H9 (cell line): ENCODE measurements at regions not wholly inside any gene's neighbourhood (a gene's known extent, or its start where the extent isn't known, plus 50 kb on each side); places are given as distances from the start of the nearest gene placed in this dataset.

Source experiments
- DNase-seq: peaks from one replicate; pipeline ENCODE4 v3.0.0-alpha.2; 2017
- H2AFZ ChIP-seq: one replicate; pipeline ENCODE4 v1.6.1; 2013; ENCODE audit warnings: mild to moderate bottlenecking, low read length, control low read depth, moderate library complexity
- H2AK5ac ChIP-seq: 2 replicates; pipeline ENCODE4 v1.6.1; 2013; ENCODE audit warnings: low read length, control low read depth, mixed read lengths; ENCODE audit not compliant: insufficient read length
- H2BK120ac ChIP-seq: one replicate; pipeline ENCODE4 v1.6.1; 2013; ENCODE audit warnings: low read depth, mild to moderate bottlenecking, low read length, control low read depth, inconsistent platforms; ENCODE audit not compliant: poor library complexity, severe bottlenecking
- H2BK12ac ChIP-seq: 2 replicates; pipeline ENCODE4 v1.6.1; 2013; ENCODE audit warnings: low read length, control low read depth, mixed read lengths, low read depth; ENCODE audit not compliant: insufficient read length
- H2BK15ac ChIP-seq: 2 replicates; pipeline ENCODE4 v1.6.1; 2013; ENCODE audit warnings: low read depth, low read length, control low read depth
- H2BK20ac ChIP-seq: one replicate; pipeline ENCODE4 v1.6.1; 2013; ENCODE audit warnings: low read depth, mild to moderate bottlenecking, low read length, control low read depth, inconsistent platforms; ENCODE audit not compliant: poor library complexity, severe bottlenecking
- H2BK5ac ChIP-seq: 2 replicates; pipeline ENCODE4 v1.6.1; 2013; ENCODE audit warnings: low read length, control low read depth, mixed read lengths; ENCODE audit not compliant: insufficient read length
- H3K14ac ChIP-seq: 2 replicates; pipeline ENCODE4 v1.6.1; 2013; ENCODE audit warnings: low read length, control low read depth; ENCODE audit not compliant: insufficient read depth
- H3K18ac ChIP-seq: 2 replicates; pipeline ENCODE4 v1.6.1; 2013; ENCODE audit warnings: low read depth, mild to moderate bottlenecking, mixed read lengths, low read length, control low read depth; ENCODE audit not compliant: insufficient read length
- H3K23ac ChIP-seq: 2 replicates; pipeline ENCODE4 v1.6.1; 2013; ENCODE audit warnings: low read length, control low read depth, mixed read lengths, low read depth; ENCODE audit not compliant: insufficient read length
- H3K23me2 ChIP-seq: 2 replicates; pipeline ENCODE4 v1.6.1; 2013; ENCODE audit warnings: low read depth, mild to moderate bottlenecking, mixed read lengths, low read length, control low read depth; ENCODE audit not compliant: insufficient read length, poor library complexity, severe bottlenecking
- H3K27ac ChIP-seq: 2 replicates; pipeline ENCODE4 v1.5.1; 2013; ENCODE audit warnings: low read length, control low read depth, mixed read lengths, low read depth; ENCODE audit not compliant: insufficient read length
- H3K27me3 ChIP-seq: 2 replicates; pipeline ENCODE4 v1.6.1; 2013; ENCODE audit warnings: low read length, control low read depth, inconsistent platforms; ENCODE audit not compliant: insufficient read depth
- H3K4ac ChIP-seq: 2 replicates; pipeline ENCODE4 v1.6.1; 2013; ENCODE audit warnings: low read depth, mild to moderate bottlenecking, control low read depth, inconsistent platforms, low read length, moderate library complexity
- H3K4me1 ChIP-seq: 2 replicates; pipeline ENCODE4 v1.6.1; 2013; ENCODE audit warnings: low read length, control low read depth, inconsistent platforms; ENCODE audit not compliant: insufficient read depth
- H3K4me2 ChIP-seq: 2 replicates; pipeline ENCODE4 v1.6.1; 2013; ENCODE audit warnings: low read length, control low read depth, mixed read lengths; ENCODE audit not compliant: insufficient read length, insufficient read depth
- H3K56ac ChIP-seq: 2 replicates; pipeline ENCODE4 v1.6.1; 2013; ENCODE audit warnings: low read depth, mild to moderate bottlenecking, mixed read lengths, low read length, control low read depth; ENCODE audit not compliant: insufficient read length
- H3K79me1 ChIP-seq: 2 replicates; pipeline ENCODE4 v1.6.1; 2013; ENCODE audit warnings: low read depth, mild to moderate bottlenecking, moderate library complexity, low read length, control low read depth, inconsistent platforms; ENCODE audit not compliant: insufficient read depth, poor library complexity, severe bottlenecking
- H3K79me2 ChIP-seq: 2 replicates; pipeline ENCODE4 v1.6.1; 2013; ENCODE audit warnings: low read length, control low read depth, inconsistent platforms; ENCODE audit not compliant: insufficient read depth
- H3K9ac ChIP-seq: 2 replicates; pipeline ENCODE4 v1.6.1; 2013; ENCODE audit warnings: low read length, control low read depth, mixed read lengths; ENCODE audit not compliant: insufficient read length; ENCODE audit errors: extremely low read depth
- H3K9me3 ChIP-seq: one replicate; pipeline ENCODE4 v1.6.1; 2013; ENCODE audit warnings: low read depth, low read length, inconsistent platforms; ENCODE audit not compliant: control insufficient read depth
- H3T11ph ChIP-seq: one replicate; pipeline ENCODE4 v1.6.1; 2013; ENCODE audit warnings: mild to moderate bottlenecking, low read length, control low read depth, inconsistent platforms
- H4K20me1 ChIP-seq: one replicate; pipeline ENCODE4 v1.6.1; 2013; ENCODE audit not compliant: control insufficient read depth, insufficient read length, insufficient read depth
- H4K5ac ChIP-seq: 2 replicates; pipeline ENCODE4 v1.6.1; 2013; ENCODE audit warnings: low read depth, mild to moderate bottlenecking, mixed read lengths, low read length, control low read depth; ENCODE audit not compliant: insufficient read length
- H4K8ac ChIP-seq: replicated peaks from 2 replicates; pipeline ENCODE4 v1.6.1; 2013; ENCODE audit warnings: low read length, control low read depth, mixed read lengths, low read depth; ENCODE audit not compliant: insufficient read length
- H4K91ac ChIP-seq: 2 replicates; pipeline ENCODE4 v1.6.1; 2013; ENCODE audit warnings: low read depth, mild to moderate bottlenecking, moderate library complexity, mixed read lengths, low read length, control low read depth; ENCODE audit not compliant: insufficient read length
- H3K27ac Mint-ChIP-seq, 3 experiments: 2 replicates in 2 of 3; 3 replicates in 1 of 3; pipeline ENCODE4 v1.8.0; 2020 to 2021; ENCODE audit warnings: mixed read lengths in 3 of 3, mild to moderate bottlenecking in 1 of 3, moderate library complexity in 1 of 3
- H3K27me3 Mint-ChIP-seq: 2 replicates; pipeline ENCODE4 v1.8.0; 2021; ENCODE audit warnings: low read depth, mild to moderate bottlenecking, moderate library complexity, mixed read lengths
- H3K36me3 Mint-ChIP-seq, 3 experiments: 2 replicates in 2 of 3; 3 replicates in 1 of 3; pipeline ENCODE4 v1.8.0; 2020 to 2021; ENCODE audit warnings: low read depth in 3 of 3, mixed read lengths in 3 of 3; ENCODE audit not compliant: insufficient read depth in 1 of 3
- H3K4me1 Mint-ChIP-seq, 2 experiments: 2 replicates each; pipeline ENCODE4 v1.8.0; 2020; ENCODE audit warnings: mixed read lengths in 2 of 2
- H3K4me3 Mint-ChIP-seq, 2 experiments: 2 replicates in 1 of 2; 3 replicates in 1 of 2; pipeline ENCODE4 v1.8.0; 2020 to 2021; ENCODE audit warnings: mild to moderate bottlenecking in 2 of 2, mixed read lengths in 2 of 2, moderate library complexity in 1 of 2
- H3K9me3 Mint-ChIP-seq, 2 experiments: 2 replicates in 1 of 2; 3 replicates in 1 of 2; pipeline ENCODE4 v1.8.0; 2020; ENCODE audit warnings: mild to moderate bottlenecking in 2 of 2, mixed read lengths in 2 of 2, moderate library complexity in 1 of 2
- WGBS: extraction: QIAGEN DNeasy Blood & Tissue Kit; methylation state at CpG from one replicate; pipeline ENCODE4 v1.1.7; 2013; ENCODE audit warnings: missing lambda C conversion rate, low lambda C conversion rate, mixed read lengths; ENCODE audit not compliant: insufficient read length; ENCODE audit errors: extremely low coverage; 5-methylcytosine and 5-hydroxymethylcytosine counted together
- TF ChIP-seq, protein P1 (sequence below): fragments of 200-600 bp; sonication (generic); conservative IDR thresholded peaks from 3 replicates; pipeline ENCODE4 v1.8.0; 2021; ENCODE audit warnings: antibody characterized with exemption, mild to moderate bottlenecking

DNA sequence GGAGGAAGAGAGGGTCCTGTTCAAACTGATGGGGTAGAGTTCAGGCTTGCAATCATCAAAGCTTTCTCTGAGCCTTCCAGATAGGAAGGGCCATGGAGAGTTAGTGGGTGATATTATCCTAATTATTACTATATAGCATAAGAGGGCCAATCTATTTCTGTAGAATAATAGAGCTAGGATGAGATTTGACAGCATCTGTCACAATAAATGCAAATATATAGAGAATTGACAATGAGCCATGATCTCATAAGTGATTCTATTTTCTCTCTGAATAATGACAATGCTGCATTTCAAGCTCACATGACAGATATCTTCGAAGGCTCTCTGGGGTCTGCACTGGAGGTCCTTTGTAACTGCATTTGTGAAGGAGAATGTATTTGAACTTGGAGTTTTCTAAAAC is 521.9 kb upstream of the CELF4 start:
- Histone ChIP-seq H3K4me1 (no peaks in the 10 kb centered on the region), H3K18ac (no peak overlapping the region), H3K9me3 (no peaks in the 10 kb centered on the region), H2AK5ac (no peak overlapping the region), H3K79me2 (no peaks in the 10 kb centered on the region), H2BK15ac (no peak overlapping the region), H4K8ac (no peak overlapping the region), H3K9ac (no peak overlapping the region), H2BK5ac (no peak overlapping the region), H3T11ph (no peak overlapping the region), H3K56ac (no peak overlapping the region), H3K79me1 (no peaks in the 10 kb centered on the region), H3K4me2 (no peak overlapping the region), H3K27ac (no peak overlapping the region), H3K27me3 (no peaks in the 10 kb centered on the region), H4K91ac (no peak overlapping the region), H4K20me1 (no peaks in the 10 kb centered on the region), H4K5ac (no peak overlapping the region), H2BK120ac (no peak overlapping the region), H3K14ac (no peak overlapping the region), H3K23me2 (no peaks in the 10 kb centered on the region), H3K4ac (no peak overlapping the region), H3K23ac (no peak overlapping the region), H2BK20ac (no peak overlapping the region), H2AFZ (no peak overlapping the region), H2BK12ac (no peak overlapping the region)
- Mint-ChIP-seq H3K36me3 (no peaks in the 10 kb centered on the region), H3K27ac (no peak overlapping the region), H3K27me3 (no peaks in the 10 kb centered on the region), H3K9me3 (no peaks in the 10 kb centered on the region), H3K4me1 (peaks cover 4 to 11% of the 10 kb centered on the region in 2 experiments; a peak in 2 of 4 replicates), H3K4me3 (no peak overlapping the region)
- DNase-seq, result no peak
- no CpG with 5 or more reads among the region's 1 CpG for WGBS
- TF ChIP-seq, protein P1, sequence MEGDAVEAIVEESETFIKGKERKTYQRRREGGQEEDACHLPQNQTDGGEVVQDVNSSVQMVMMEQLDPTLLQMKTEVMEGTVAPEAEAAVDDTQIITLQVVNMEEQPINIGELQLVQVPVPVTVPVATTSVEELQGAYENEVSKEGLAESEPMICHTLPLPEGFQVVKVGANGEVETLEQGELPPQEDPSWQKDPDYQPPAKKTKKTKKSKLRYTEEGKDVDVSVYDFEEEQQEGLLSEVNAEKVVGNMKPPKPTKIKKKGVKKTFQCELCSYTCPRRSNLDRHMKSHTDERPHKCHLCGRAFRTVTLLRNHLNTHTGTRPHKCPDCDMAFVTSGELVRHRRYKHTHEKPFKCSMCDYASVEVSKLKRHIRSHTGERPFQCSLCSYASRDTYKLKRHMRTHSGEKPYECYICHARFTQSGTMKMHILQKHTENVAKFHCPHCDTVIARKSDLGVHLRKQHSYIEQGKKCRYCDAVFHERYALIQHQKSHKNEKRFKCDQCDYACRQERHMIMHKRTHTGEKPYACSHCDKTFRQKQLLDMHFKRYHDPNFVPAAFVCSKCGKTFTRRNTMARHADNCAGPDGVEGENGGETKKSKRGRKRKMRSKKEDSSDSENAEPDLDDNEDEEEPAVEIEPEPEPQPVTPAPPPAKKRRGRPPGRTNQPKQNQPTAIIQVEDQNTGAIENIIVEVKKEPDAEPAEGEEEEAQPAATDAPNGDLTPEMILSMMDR, result no peak
